HG03457 (cell line): ENCODE measurements at regions not wholly inside any gene's neighbourhood (a gene's known extent, or its start where the extent isn't known, plus 50 kb on each side); places are given as distances from the start of the nearest gene placed in this dataset.

Experiments
- ATAC-seq: cut with Tn5 transposase; IDR thresholded peaks from one replicate; pipeline ENCODE4 v1.9.1; 2021; ENCODE audit warnings: moderate number of reproducible peaks; ENCODE audit not compliant: unreplicated experiment

DNA sequence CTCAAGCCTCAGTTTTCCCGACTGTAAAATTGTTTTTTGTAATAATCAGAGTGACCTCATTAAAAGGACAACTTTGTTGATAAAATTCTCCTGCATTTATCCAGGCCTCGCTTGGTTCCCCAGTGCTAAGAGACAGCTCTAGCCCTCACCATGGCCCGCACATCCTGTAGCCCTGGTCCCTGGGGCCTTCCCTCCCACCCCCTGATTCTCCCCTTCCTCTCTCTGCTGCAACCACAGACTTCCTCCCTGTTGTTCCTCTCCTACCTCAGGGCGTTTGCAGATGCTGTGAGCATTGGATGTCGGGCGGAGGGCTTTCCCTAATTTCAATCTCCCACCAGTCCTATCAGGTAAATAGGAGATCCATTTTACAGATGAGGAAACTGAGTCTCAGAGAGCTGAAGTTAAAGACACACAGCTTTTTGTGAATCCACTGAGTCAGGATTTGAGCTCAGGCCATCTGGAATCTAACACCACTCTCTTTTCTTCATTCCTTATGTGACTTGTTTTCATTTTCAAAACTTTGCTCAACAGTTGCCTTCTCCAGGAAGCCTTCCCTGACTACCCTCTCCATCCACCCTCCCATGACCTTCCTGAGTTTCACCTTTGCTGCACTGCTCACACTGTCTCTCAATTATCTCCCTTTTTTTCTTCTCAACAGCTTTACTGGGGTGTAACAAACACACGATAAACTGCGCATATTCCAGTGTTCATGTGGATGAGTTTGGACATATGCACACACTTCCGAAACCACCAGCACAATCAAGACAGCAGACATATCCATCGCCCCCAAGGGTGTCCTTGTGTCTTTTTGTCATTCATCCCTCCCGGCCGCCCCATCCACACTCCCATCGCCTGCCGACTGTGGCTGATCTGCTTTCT is 107.1 kb downstream of the CEBPB start:
- ATAC-seq: no peak

DNA sequence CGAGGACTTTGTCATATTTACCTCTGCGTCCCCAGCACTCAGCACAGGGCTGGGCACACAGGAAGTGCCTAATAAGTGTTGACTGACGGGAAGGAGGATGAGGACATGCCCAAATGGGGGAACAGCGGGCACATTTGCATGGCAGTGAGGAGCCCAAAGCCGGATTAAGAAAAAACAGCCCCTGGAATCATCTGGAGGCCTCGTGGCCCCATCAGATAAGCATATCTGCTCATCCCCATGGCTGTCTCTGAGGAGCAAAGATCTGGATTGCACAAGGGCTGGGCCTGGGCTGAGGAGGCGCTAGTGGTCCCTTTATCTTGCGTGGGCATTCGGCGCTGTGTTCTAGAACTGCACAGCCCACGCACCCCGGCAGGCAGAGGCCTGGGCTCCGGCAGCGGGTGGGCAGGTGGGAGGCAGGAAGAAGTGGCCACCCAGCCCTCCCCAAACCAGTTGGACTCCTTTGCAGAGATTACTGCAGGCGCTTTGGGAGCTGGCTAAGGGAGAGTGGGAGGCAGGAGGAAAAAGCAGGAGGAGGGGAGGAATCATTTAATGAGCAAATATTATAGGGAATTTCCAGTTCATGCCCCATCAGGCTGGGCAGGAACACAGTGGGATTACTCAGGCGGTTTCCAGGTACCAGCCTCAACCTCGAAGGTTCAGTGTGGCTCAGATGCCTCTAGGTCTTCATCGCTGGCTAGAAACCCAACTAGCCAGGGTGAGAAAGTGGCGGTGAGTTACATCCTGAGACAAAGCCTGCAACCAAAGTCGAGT is 108.1 kb downstream of the CEBPB start:
- ATAC-seq: no peak

DNA sequence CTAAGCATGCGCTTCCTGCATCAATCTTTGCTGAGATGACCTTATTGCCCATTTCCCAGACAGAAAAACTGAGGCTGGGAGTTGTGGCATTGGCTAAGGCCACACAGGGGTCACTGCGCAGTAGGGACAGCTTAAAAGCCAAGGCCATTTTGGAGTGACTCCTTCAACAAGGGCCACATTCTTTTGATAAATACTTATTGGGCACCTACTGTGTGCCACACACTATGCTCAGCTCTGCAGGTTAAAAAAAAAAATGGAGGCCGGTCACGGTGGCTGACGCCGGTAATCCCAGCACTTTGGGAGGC is 108.6 kb downstream of the CEBPB start:
- no peak for ATAC-seq

DNA sequence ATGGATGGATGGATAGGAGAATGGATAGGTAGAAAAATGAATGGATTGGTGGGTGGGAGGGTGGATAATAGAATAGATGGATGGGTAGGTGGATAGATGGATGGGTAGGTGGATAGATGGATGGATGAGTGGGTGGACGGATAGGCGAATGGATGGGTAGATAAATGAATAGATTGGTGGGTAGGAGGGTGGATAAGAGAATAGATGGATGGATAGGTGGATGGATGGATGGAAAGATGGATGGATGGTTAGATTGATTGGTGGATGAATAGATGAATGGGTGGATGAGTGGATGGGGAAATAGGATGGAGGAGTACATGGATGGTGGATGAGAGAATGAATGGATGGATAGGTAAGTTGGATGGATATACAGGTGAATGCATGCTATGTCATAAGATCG is 110.5 kb downstream of the CEBPB start:
- no peak for ATAC-seq

DNA sequence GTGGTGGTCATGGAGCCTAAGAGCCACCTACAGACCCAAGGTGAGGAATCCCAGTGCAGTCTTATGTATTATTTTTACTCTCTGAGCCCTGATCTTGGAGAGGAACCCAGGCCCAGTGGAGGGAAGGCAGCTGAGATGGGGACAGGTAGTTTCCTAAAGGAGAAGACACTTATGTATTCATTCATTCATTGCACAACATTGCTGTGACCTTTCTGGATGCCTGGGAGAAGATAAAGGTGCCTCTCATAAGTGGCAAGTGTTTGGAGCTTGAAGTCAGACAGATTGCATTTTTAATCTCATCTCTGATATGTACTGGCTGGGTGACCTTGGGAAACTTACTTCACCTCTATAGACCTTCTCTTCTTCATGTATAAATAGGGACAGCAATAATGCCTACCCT is 111.1 kb downstream of the CEBPB start:
- no peak for ATAC-seq

DNA sequence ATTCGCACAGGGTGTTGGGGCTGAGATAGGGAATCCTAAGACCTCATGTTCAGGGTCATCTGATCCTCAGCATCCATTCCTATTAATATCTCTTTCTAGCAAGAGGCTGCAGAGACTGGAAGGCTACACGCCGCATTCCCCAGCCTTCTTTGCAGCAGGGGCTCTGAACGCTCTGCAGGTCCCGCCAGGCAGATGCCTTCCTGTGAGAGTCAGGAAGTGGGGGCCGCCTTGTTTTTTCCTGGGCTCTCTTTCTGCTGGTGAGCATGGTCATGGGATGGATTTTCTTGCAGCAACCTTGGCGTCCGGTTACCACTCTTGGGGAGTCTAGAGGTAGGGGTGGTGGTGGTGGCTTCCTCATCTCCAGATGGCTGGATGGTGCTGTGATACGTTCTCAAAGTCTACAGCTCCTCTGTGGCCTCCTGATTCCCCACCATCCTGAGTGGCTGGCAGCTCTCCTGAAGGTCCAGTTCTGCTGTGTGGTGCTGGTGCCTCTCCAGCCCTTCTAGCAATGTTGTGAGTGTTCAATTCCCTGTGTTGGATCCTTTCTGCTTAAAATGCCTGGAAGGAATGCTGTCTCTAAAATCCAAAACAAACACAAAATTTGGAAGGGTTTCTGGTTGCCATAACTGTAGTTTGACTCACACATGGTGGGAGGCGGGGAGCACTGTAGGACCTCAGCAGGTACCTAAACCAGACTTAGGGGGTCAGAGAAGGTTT is 111.9 kb downstream of the CEBPB start:
- no peak for ATAC-seq

DNA sequence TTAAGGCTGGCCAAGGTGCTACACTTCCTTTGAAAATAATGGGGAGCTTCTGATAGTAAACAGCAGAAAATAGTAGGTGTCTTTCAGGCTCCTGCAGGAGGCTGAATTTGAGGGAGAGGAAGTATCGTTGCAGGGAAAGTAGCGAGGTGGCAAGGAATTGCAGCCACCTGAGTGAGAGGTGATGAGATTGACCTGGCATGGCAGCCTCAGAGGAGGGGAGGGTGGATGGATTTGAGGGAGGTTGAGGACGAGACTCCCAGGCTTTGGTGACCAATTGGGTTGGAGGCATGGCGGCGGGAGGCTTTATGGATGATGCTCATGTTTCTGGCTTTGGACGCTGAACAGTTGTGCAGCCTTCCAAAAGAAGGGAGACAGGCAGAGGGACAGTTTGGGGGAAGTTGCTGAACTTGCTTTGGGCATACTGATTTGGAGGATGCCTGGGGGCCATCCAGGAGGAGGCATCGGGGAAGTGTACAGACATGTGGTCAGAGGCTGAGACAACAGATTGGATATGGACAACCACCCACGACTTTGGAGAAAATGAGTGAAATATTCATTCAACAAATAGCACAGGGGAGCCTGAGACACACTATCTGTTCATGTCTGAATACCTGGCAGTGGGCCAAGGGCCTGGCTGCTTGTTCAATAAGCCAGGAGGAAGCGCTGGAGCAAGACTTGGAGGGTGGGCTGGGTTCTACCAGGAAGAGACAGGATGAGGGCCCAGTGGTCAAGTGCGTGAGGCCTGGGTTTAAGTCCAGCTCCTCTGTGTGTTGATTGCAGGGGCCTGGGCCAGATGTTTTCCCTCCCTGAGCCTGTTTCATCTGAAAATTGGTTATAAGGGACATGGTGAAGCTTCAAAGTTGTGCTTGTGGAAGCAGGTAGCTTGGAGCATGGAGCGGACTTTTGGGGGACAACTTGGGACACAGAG is 113.2 kb downstream of the CEBPB start:
- no peak for ATAC-seq

DNA sequence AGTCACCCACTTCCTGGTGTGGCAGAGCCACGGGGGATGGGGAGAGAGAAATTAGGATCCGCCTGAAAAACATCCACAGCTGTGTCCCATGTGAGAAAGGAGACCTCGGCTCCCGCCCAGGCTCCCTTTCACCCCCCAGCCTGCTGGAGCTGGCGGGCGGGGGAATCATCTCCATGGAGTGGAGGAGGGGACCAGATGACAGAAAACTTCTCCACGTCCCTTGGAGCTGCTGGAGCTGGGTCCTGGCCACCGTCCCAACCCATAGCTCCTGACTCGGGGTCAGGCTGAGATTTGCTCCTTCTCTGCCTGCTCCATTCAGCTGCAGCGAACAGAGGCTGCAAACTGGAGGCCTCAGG is 113.8 kb downstream of the CEBPB start:
- no peak for ATAC-seq

DNA sequence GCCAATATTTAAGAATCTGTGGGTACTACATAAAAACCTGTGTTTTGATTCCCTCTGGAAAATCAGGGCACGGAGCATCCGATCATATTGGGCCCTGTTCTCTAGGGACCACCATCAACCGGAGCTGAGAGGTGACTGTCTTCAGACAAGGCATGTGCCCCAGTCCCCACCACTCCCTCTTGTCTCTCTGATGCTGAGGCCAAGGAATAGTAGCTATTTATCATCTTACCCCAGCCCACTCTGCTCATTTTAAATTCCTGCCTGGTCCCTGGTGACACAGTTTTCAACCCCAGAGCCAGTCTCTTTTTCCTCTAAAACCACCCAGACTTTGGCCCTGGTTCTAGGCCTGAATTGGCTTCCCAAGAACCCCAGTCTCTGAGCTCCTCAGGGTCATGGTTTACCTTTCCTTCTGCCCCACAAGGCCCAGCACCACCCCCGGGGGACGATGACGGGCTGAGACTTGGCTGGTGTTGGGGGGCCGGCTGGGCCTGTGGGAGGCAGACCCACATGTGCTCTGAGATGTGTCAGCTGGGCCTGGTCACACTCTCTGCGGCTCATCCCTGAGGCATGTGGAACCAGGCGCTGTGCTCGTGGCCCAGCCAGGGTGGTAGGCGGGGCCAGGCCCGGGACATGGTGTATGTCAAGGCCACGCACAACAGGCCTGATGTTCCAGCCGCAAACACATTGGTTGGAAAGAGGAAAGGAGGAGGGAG is 114.4 kb downstream of the CEBPB start:
- no peak for ATAC-seq

DNA sequence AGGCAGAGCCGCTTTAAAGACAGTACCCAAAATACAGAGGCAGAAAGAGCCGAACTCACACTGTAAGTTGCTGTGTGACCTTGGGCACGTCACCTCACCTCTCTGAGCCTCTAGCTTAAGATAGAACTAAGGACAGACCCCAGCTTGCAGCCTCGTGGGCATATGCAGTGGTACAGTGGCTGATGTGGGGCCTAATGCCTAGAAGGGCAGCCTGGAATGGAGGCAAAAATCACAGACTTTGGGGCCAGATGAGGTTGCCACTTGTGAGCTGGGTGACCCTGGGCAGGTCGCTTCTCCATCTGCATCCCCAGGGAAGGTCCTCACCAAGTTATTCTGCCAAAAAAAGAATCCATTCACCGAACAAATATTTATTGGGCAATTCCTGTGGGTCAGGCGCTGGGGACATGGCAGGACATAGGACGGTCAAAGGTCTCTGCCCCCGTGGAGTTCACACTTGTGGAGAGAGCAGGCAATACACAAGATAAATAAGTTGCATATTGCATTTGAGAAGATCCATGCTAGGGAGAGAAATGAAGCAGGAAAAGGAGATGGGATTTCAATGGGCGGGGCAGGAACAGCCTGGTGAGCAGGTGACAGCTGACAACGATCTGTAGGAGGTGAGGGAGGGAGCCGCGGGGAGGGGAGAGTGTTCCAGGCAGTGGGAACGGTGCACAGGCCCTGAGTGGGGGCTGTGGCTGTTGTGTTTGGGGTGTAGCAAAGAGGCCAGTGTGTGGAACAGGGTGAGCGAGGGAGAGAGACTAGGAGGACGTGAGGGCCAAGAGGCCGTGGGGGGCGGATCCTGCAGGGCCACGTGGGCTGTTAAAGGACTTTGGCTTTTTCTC is 115.2 kb downstream of the CEBPB start:
- ATAC-seq: no peak

DNA sequence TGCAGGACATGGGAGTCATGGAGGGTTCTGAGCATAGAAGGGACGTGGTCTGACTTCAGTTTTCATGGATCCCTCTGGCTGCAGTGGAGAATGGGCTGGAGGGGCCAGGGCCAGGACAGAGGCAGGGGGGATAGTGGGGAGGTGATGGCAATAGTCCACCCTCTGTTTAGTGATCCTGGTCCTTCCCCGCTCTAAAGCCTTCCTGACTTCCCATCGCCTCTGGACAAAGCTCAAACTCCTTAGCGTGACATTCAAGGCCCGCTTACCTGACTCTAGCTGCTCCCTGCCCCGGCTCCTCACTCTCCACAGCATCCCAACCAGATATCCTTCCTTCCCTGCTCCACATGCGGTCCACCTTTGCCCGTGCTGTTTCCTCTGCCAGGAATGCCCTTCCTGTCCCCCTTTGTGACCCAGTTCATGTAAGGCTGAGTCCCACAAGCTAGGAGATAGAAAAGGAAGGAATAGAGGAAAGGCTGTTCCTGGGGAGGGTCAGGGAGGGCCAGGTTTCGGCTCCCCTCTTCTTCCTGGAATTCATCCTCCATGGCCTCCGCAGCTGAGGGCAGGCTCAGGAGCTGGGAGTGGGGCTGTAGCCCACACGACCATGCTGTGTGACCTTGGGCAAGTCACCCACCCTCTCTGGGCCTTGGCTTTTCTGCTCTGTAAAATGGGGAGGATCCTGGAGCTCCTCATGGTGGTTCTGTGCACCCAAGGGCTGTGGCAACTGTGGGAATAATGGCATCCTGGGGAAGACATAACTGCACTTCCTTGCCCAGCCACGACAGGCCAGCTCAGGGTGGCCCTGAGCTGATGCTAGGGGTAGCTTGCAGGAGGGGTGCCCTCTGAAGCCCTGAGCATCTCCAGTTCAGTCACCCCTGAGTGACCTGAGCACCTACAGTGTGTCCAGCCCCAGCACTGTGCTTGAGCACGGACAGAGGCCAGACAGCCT is 116.1 kb downstream of the CEBPB start:
- no peak for ATAC-seq

DNA sequence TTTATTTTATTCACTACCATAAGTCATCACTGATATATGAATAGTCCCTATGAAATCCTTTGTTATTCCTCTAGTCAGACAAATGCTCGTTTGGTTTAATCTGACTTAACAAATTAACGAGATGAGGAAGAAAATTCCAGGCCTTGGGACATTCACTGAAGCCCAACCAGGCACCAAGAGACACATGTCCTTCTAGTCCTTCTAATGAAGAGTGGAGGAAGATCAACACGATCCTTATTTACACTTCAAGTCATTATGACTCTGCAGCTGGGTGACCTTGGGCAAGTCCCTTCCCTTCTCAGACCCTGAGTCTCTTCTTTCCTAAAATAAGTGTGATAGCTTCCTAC is 117.5 kb downstream of the CEBPB start:
- no peak for ATAC-seq

DNA sequence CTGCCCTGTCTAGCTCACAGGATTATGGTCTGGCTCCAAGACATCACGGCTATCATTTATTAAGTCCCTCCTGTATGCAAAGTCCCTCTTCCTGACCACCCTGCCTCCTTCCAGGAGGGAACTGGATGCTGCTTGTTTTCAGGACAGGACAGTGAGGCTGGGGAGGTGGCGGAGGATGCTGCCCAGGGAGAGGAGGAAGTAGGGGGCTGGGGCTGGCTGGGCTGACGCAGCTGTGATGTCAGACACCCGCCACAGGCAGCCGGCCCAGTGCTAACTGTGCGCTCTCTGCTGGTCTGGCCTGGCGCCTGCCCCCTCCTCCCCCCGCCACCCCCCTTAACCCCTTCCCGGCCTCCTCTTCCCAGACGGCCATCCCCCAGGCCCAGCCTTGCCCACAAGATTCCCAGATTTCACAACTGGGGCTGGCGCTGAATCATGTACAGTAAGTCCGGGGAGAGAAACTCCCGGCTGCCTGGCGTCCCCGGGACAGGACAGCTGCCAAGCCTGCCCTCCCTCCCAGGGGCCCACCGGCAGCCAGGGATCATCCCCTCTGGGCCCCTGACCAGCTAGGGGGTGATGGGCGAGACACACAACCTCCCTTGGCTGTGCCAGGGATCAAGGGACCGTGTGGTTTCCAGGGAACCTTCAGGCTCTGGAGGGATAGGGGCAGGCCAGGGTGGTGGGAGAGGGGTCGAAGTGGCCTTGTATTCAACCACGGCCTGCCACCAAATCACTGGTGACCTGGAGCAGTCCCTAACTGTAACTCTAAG is 118.1 kb downstream of the CEBPB start:
- ATAC-seq: no peak

DNA sequence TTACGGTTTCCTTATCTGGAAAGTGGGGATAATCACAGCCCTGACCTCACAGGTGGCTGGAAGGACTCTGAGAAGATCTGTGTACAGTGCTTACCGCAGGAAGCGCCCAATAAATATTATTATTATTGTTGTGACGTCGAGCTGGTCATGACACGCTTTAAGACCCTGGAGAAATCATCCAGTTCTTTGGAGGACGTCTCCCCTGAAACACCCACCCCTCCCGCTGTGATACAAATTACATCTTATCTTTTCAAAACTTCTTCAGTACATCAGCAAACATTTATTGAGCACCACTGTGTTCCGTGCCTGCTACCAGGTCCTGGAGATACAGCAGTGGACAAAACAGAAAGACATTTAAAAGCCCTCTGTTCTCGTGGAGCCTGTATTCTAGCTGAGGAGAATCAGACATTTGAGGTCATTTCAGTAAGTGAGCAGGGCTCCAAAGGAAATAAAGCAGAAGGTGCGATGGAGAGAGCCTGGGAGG is 118.7 kb downstream of the CEBPB start:
- no peak for ATAC-seq

DNA sequence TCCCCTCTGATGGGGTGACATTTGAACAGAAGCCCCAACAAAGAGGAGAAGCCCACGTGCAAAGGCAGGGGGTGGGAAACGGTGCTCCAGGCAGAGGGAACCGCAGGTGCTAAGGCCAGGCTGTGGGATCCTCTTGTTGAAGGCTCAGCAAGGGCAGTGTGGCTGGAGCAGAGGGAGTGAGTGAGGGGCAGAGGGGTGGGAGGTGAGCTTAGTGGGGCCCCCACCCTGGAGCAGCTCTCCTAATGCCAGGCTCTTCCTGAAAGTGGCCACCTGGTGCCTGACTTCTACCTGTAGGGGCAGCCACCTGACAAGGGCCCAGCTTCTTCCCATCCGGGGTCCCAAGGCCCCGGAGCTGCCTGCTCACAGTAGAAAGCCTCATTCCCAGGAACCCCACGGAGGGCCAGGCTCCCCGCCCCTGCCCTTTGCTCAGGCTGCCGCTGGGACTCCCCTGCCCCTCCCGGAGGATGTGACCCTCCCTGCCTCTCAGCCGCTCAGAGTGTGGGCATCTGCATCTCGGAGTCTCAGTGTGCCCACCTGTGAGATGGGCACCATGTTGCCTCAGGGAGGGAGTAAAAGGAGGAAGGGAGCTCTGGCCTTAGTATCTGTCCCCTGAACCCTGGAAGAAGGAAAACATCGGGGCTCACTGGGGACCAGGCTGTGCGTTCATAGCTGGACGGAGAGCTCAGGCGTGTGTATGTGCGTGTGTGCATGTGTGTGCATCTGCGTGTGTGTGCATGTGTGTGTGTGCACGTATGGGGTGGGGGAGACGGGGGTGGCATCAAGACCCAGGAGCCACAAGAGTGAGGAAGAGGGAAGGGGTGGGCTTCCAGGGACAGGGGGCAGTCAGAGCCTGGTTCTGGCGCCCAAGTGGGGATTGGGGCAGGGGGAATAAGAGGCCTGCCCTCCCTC is 119.4 kb downstream of the CEBPB start:
- no peak for ATAC-seq

DNA sequence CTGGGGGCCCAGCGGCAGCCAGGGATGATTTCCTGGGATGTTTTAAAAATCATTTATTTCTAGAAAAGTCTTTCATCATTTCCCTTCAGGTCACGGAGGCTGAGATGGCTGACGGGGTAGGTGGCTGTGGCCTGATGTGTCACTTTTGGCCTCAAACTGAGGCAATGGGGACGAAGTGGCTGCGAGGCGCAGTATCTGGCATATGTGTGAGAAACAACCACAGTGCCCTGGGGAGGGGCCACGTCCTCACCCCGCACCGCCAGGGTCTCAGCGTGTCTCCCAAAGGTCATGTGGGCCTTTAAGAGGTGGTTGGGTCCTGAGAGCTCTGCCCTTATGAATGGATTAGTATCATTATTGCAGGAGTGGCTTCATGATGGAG is 120.0 kb downstream of the CEBPB start:
- no peak for ATAC-seq
